HG03039 (cell line): ENCODE measurements at regions not wholly inside any gene's neighbourhood (a gene's known extent, or its start where the extent isn't known, plus 50 kb on each side); places are given as distances from the start of the nearest gene placed in this dataset.
"Not testable (repeated sequence)": the region's sequence is repeated elsewhere in the genome, so short reads cannot be mapped to it uniquely, and the experiment has no call there.

Experiments used
- ATAC-seq: cut with Tn5 transposase; IDR thresholded peaks from one replicate; pipeline ENCODE4 v1.9.1; 2021; ENCODE audit warnings: mild to moderate bottlenecking, moderate library complexity; ENCODE audit not compliant: unreplicated experiment

DNA sequence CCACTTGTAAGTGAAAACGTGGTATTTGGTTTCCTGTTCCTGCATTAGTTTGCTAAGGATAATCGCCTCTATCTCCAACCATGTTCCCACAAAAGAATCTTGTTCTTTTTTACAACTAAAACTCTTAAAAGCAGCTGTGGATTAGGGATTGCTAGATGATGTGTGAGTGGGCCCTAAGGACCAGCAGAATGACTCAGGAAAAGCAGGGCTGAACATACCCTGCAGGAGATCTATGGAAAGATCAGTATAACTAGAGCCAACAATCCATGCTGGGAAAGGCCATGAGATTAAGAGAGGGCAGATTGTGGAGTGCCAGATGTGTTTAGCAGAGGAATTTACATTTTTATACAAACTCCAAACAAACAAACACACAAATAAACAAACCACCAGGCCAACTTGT, 128.4 kb upstream of the TMEM164 start:
- ATAC-seq, result no peak

DNA sequence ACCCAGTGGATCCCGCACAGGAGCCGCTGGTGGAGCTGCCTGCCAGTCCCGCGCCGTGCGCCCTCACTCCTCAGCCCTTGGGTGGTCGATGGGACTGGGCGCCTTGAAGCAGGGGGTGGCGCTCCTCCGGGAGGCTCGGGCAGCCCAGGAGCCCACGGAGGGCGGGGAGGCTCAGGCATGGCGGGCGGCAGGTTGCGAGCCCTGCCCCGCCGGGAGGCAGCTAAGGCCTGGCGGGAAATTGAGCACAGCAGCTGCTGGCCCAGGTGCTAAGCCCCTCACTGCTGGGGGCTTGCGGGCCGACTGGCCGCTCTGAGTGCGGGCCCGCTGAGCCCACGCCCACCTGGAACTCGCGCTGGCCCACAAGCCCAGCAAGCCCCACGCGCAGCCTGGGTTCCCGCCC, 127.1 kb upstream of the TMEM164 start:
- no peak for ATAC-seq

DNA sequence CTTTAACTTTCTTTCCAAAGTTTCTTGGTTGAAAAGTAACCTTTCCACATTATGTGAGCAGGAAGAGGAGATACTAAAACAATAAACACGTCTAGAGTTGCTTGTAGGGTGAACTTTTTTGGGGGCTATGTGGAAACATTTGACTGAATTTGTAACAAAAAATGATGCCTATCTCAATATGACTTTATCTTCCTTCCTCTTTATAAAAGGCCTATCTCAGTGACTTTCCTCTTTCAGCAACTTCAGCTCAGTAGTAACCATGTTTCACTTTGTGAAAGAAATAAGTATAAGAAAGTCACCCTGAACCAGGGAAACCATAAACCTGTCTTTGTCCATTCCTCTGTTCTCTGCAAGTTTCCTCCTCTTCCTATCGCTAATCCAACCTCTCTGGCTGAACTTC, 124.7 kb upstream of the TMEM164 start:
- no peak for ATAC-seq

DNA sequence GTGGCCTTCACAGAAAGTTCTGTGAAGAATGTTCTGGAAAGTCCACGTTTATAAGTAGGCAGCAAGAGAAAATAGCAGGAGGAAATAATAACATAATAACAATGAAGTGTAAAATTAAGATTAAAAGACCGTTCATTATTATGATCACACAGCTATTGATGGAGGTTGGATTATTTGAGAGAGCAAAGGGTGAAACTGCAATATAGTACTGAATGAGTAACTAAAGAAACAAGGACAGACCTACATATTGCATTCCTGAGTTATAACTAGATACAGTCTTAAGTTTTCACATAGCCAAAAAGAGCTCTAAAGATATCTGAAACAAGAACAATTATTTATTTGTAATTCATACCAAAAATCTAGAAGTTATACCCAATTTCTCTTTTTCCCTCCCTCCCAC, 122.9 kb upstream of the TMEM164 start:
- ATAC-seq, result no peak

DNA sequence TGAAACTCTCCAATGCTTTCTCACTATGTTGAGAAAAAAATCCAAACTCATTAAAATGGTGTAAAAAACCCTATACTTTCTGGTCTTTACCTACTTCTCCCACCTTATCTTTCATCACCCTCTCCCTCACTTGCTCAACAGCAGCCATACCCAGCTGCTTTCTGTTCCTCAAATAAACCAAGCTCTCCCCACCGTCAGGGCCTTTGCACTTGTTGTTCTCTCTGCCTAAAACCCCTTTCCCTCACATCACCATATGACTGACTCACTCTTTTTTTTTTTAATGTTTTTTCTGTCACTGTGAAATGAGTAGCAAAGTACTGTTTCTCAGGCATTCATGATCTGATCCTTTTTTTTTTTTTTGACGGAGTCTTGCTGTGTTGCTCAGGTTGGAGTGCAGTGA, 122.3 kb upstream of the TMEM164 start:
- ATAC-seq, result peak; percentile 84

DNA sequence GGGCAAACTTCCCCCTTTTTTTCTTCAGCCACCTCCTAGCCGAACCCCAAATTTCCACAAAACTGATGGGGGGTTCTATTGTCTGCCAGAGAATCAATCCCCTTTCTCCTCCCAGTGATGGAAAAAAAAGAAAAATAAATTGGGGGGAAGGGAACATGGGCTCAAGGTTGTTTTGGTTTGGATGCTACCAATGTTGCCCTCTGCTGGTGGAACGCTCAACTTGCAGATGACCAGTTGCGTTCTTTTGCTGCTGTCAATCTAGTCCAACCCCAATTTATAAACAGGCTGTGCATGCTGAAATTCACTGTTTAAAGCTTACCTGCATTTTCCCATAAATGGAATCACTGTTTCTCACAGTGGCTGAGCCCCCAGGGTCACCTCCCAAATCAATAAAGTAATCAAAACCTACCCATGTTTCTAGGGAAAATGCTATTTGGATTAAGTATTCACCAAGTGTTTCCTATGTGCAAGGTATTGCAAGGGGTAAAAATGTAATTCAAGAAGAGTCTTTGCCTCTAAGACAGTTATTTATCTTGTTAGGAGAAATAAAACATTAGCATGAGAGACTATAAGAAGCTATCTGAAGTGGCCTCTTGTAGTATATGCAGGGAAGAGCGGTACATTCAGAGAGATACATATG, 116.7 kb upstream of the TMEM164 start:
- no peak for ATAC-seq

DNA sequence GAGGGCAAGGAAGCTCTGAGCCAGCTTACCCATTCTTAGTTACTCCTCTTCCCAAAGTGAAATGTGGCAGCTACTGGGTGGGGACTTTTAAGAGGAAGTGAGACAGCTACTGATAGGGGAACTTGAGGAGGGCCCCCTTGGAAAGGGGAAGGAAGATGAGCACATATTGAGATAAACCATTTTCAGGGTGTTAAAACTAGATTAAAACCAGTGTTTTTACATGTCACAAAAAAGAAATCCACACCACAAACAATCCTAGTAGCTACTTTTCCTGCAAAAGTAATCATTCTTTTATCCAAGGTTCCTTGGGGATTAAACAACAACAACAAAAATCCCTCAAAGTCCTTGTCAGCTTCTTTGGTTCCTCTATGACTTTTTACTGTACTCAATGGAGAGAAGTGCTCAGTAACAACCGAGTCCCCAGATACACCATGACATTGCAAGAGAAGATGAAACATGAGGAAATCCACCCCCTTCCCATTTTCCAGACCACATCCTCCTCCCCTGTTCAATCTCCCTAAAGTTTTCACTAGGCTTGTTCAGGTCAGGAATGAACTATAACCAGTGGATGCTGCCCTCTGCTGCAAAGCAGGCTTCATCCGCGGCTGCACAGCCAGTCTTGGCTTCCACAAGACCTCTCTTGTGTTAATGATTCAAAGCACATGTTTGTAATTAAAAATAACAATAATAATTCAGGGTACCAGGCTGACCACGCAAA, 113.5 kb upstream of the TMEM164 start:
- no peak for ATAC-seq

DNA sequence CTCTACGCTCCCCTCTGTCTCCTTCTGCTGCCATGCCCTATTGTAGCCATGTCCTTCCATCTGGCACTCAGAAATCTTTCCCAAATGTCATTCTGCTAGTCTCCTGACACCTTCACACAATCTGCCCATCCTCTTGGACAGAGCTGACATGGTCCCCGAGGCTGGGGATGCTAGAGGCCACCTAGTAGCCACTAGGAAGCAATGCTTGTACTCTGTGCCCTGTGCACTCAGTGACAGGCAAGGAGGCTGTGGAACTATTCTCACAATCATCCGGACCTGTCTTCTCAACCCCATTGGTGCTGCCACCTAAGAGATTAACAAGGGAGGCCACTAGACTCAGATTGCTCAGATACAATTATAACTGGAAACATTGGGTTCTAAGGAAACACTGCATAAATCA, 112.6 kb upstream of the TMEM164 start:
- no peak for ATAC-seq

DNA sequence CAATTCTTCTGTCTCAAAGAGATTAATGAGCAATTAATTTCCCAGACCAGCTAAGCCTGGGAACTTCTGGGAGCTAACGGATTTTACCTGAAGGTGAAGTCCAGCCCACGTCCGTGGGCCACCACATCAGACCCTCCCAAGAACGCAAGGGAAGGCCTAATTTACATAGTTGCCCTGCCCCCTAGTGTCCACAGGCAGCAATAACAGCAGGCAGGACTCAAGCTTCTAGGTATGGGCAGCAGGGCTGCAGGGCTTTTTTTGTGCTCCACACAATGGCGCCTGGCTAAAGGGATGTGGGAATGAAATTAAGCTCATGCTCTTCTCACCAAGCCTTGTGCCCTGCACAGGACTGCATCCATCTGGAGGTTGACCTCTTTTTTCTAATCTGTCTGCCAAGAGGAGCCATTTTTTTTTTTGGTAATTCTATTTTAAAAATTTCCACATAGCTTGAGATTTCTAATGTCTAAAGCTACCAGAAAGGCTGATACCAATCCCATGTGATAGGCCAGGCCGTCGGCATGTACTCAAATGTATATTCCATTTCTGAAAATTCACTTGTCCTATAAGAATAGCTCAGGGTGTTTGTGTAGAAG, 111.9 kb upstream of the TMEM164 start:
- ATAC-seq, result peak; percentile 65

DNA sequence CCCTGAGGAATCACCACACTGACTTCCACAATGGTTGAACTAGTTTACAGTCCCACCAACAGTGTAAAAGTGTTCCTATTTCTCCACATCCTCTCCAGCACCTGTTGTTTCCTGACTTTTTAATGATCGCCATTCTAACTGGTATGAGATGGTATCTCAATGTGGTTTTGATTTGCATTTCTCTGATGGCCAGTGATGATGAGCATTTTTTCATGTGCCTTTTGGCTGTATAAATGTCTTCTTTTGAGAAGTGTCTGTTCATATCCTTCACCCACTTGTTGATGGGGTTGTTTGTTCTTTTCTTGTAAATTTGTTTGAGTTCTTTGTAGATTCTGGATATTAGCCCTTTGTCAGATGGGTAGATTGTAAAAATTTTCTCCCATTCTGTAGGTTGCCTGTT, 106.9 kb upstream of the TMEM164 start:
- ATAC-seq, result not testable (repeated sequence)

DNA sequence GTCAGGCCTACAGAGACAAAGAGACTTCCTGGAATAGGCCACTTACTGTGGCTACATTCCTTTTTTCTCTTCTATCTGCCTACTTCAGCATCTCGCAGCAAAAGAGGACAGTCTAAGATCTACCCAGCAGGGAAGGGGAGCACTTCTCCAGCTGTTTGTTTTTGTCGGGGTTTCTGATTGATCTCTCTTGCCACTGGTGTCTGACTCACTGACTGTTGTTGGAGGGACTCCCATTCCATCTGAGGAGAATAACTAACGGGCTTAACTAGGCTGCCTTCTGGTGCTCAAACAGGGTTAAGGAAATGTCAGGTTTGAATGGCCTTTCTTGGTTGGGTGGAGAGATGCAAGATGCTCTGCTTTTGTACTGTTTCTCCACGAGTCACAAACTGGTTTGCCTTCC, 100.2 kb upstream of the TMEM164 start:
- no peak for ATAC-seq

DNA sequence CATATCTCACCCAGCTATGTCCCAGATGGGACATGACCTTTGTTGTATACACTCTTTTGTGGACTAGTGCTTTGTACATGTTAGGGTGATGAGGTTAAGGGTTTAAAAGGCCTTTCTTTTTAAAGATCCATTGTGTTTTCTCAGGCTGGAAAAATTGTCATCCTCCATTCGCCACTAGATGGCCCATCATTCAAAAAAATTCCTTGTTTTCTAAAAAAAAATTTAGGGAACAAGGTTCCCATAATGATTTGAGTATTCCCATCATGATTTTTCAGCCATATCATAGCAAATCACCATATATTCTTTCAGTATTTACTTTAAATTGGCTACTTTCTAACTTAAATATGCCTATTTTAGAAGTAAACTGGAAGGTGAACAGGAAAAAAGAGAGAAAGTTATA, 91.9 kb upstream of the TMEM164 start:
- no peak for ATAC-seq

DNA sequence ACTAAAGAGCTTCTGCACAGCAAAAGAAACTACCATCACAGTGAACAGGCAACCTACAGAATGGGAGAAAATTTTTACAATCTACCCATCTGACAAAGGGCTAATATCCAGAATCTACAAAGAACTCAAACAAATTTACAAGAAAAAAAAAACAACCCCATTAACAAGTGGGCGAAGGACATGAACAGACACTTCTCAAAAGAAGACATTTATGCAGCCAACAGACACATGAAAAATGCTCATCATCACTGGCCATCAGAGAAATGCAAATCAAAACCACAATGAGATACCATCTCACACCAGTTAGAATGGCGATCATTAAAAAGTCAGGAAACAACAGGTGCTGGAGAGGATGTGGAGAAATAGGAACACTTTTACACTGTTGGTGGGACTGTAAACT, 89.9 kb upstream of the TMEM164 start:
- ATAC-seq, result not testable (repeated sequence)

DNA sequence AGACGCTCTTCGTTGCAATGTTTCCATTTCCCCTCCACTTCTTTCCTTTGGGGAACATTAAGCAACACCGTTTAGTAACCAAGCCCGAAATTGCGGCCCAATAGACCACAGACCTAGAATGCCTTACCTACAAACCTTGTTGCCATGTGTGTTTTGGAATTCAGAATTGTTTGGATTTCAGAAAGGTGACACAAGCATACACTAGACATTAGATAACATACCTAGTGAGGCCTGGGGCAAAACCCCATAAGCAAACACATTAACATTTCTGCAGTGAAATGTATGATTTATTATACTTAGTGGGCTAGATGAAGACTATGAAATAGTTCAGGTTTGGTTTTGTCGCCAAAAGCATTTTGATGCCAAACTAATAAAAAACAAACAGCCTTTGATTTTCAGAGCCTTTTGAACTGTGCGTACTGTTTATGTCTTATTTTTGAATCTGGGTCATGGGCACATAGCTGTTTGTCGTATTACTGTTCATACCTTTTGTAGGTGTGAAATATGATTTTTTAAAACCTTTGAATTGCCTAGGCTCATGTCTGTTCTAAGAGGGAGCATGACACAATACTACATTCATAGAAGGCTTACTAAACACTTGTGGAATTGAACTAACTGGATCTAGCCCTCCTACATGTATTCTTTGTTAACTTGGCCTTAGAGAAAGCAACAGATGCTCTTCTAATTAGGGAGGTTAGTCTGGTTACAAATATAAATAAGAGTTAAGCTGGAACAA, 88.6 kb upstream of the TMEM164 start:
- no peak for ATAC-seq

DNA sequence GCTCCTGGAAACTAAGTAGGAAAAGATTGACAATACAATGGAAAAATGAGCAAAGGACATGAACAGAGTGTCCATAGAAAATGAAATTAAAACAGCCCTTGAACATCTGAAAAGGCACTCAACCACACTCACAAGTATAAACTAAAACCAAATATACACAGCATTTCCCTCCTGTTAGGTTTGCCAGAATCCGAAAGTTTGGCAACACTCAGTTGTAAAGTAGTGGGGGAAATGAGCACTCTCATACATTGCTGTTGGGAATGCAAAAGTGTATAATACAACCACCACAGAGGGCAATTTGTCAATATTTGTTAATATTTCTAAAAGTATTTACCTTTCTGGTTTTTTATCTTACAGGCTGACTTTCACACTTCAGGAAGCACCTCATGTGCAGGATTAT, 84.2 kb upstream of the TMEM164 start:
- no peak for ATAC-seq

DNA sequence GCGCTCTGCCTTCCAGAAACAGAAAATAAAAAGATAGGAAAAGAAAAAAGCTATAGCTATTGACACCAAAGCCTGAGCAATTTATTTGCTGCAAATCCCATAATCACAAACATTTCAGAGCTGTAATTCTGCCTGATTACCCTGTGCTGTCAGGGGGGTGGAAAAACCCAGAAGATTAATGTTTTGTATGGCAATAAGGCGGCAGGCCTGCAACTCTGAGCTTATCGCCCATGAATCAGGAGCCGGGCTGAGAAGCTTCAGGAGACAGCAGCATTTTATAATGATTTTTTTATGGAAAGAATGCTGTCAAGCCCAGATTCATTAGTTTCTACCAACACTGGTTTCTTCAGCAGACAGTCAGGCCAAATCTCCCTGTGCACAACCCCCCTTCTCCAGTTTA, 82.6 kb upstream of the TMEM164 start:
- no peak for ATAC-seq

DNA sequence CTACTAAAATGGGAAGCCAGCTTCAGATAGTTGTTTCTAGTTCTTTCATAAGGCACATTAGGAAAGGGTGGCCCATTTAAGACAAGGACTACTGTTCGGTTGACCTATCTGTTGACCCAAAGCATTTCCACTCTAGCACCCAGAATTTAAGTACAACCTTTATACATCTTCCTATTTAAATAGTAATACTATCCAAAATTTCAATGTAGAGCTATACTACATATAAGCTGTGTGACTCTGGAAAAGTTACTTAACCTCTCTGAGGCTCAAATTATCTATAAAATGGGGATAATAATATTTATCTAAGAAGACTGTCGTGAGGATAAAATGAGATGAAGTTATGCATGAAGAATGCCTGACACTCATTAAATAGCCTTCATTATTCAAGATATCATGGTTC, 82.0 kb upstream of the TMEM164 start:
- no peak for ATAC-seq

DNA sequence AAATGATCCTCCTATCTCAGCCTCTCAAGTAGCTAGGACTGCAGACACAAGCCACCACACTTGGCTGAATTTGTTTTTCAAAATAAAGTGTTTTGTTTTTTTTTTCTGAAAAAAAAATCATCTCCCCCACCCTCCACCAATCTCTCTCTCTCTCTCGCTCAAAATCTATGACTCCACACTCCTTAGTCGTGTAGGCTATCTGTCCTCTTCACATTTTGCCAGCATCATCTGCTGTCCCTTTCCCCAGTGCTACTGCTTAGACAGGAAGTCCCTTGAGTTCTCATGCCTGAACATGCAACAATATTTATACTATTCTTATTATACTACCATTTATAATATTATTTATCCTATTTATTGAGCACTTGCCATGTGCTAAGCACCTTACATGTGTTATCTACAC, 80.7 kb upstream of the TMEM164 start:
- no peak for ATAC-seq

DNA sequence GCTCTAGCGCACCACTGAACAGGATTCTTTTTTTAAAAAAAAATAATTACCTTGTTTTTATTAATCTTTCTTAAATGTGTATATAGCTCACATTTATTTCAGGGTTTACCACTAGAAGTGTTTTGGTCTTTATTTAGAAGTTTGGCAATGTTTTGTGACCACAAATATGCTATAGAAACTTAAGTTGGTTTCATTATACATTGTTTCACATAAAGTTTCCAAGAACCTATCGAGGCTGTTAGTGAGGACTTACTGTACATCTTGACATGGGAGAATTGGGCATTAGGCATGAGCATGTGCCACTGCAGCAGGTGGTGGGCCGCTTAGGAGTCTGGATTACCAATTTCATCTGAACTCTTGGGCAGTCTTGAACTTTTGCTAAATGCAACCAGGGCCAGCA, 77.9 kb upstream of the TMEM164 start:
- not testable (repeated sequence) for ATAC-seq

DNA sequence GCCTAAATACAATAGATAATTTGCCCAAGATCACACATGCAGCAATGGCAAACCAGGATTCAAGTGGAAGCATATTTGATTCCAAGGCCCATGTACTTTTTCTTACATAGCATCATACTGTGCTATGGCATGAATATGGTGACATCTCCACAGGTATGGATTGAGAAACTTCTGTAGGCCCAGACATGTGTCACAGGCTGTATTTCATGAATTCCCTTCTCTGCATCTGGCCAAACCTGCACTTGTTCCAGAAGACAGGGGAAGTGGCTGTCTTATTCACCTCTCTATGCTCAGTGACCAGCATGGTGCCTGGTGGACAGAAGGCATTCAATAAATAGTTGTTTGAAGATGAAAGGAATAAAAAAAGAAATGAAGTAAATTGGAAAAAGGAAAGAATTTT, 77.3 kb upstream of the TMEM164 start:
- no peak for ATAC-seq

DNA sequence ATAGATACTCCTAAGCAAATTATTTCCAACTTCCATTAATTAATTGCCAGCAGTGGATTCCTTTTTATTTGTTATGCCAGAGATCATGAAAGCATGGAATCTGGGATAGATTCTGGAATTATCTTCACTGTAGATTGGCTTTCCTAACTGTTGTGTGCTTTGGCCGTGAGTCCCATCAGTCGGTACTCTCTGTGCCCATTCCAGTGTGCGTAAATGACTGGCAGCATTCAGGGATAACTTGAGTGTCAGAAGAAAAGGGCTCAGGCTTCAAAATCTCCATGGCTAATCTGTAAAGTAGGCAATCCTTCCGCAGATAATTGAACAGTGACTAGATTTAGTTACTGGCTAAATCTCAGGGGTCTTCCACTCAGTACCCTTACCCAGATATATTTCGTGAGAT, 76.8 kb upstream of the TMEM164 start:
- no peak for ATAC-seq
